T-cell (primary cell): ENCODE measurements at regions not wholly inside any gene's neighbourhood (a gene's known extent, or its start where the extent isn't known, plus 50 kb on each side); places are given as distances from the start of the nearest gene placed in this dataset.

Experiments
- ATAC-seq, 4 experiments: fragments of 200-7000 bp in 3 of 4; fragments of 150-1000 bp in 1 of 4; cut with Tn5 transposase; replicated peaks in 1 of 4; 1 replicate in 3 of 4; 2 replicates in 1 of 4; pipeline ENCODE4 v1.10.0; 2021; ENCODE audit warnings: moderate library complexity in 3 of 4, mild to moderate bottlenecking in 2 of 4, moderate number of reproducible peaks in 1 of 4
- CTCF ChIA-PET, 2 donors: fragments of 300-600 bp; sonication (Branson Sonifier 250); formaldehyde crosslinking; loops; one replicate each; lab custom pipeline; 2022; ENCODE audit warnings: antibody characterized with exemption in 2 of 2; lab: Charles Lee
- POLR2A ChIA-PET, 2 donors: fragments of 300-600 bp; sonication (Branson Sonifier 250); formaldehyde crosslinking; loops; one replicate each; lab custom pipeline; 2022; ENCODE audit warnings: antibody characterized with exemption in 2 of 2; lab: Charles Lee
- DNase-seq, 35 experiments: peaks; one replicate each; pipeline versions ENCODE4 v3.0.0 to v3.0.0-alpha.2; 2013 to 2023
- H3K27ac ChIP-seq: one replicate; pipeline ENCODE4 v1.5.1; 2013; ENCODE audit warnings: low read length
- H3K27me3 ChIP-seq, 2 experiments: replicated peaks in 1 of 2; 1 replicate in 1 of 2; 2 replicates in 1 of 2; pipeline versions ENCODE4 v1.6.1 to v1.7.0; 2013; ENCODE audit warnings: low read length in 1 of 2, mixed read lengths in 1 of 2; ENCODE audit not compliant: control insufficient read depth in 2 of 2, insufficient read depth in 2 of 2; ENCODE audit errors: extremely low read depth in 1 of 2
- H3K36me3 ChIP-seq, 2 donors: 1 replicate in 1 of 2; 2 replicates in 1 of 2; pipeline versions ENCODE4 v1.6.1 to v1.7.0; 2013; ENCODE audit warnings: low read length in 1 of 2; ENCODE audit not compliant: control insufficient read depth in 2 of 2, insufficient read depth in 1 of 2; ENCODE audit errors: extremely low read depth in 1 of 2
- H3K4me1 ChIP-seq, 2 experiments: 1 replicate in 1 of 2; 2 replicates in 1 of 2; pipeline versions ENCODE4 v1.6.1 to v1.7.0; 2013; ENCODE audit warnings: low read length in 2 of 2, mixed read lengths in 1 of 2; ENCODE audit not compliant: insufficient read depth in 2 of 2, control insufficient read depth in 1 of 2; ENCODE audit errors: extremely low read depth in 1 of 2
- H3K4me3 ChIP-seq, 2 donors: 1 replicate in 1 of 2; 2 replicates in 1 of 2; pipeline versions ENCODE4 v1.5.1 to v1.7.0; 2013; ENCODE audit warnings: mild to moderate bottlenecking in 2 of 2, low read length in 1 of 2, moderate library complexity in 1 of 2; ENCODE audit not compliant: control insufficient read depth in 1 of 2; ENCODE audit errors: extremely low read depth in 1 of 2
- H3K9me3 ChIP-seq: 2 replicates; pipeline ENCODE4 v1.7.0; 2013
- H3K27ac Mint-ChIP-seq, 2 donors: one replicate each; pipeline ENCODE4 v1.8.0; 2020 to 2021; ENCODE audit warnings: mild to moderate bottlenecking in 2 of 2, mixed read lengths in 2 of 2
- H3K27me3 Mint-ChIP-seq, 2 donors: one replicate each; pipeline ENCODE4 v1.8.0; 2021 to 2022; ENCODE audit warnings: mixed read lengths in 2 of 2
- H3K36me3 Mint-ChIP-seq: one replicate; pipeline ENCODE4 v1.8.0; 2021; ENCODE audit warnings: mixed read lengths
- H3K4me1 Mint-ChIP-seq, 3 donors: one replicate each; pipeline ENCODE4 v1.8.0; 2020 to 2022; ENCODE audit warnings: mixed read lengths in 3 of 3, mild to moderate bottlenecking in 1 of 3
- H3K4me3 Mint-ChIP-seq, 3 donors: one replicate each; pipeline ENCODE4 v1.8.0; 2020 to 2022; ENCODE audit warnings: mild to moderate bottlenecking in 3 of 3, mixed read lengths in 3 of 3, moderate library complexity in 3 of 3
- H3K9me3 Mint-ChIP-seq, 3 donors: one replicate each; pipeline ENCODE4 v1.8.0; 2020 to 2022; ENCODE audit warnings: mixed read lengths in 3 of 3
- WGBS: methylation state at CpG from one replicate; pipeline ENCODE4 v1.1.5; 2013; ENCODE audit warnings: missing lambda C conversion rate; ENCODE audit not compliant: insufficient coverage; 5-methylcytosine and 5-hydroxymethylcytosine counted together

DNA sequence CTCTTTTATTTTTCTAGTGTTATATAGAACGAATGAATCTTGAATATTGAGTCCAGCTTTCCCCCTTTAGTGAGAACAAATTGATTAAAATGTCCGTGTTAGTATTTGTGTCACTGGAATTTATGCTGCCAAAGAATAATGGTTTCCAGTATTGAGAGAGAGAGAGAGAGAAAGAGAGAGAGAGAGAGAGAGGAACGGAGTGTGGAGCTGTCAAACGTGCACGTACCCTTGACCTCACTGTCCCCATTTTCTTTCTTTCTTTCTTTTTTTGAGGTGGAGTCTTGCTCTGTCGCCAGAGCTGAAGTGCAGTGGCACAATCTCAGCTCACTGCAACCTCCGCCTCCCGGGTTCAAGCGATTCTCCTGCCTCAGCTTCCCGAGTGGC, 70.9 kb upstream of the GREM2 start:
- Mint-ChIP-seq H3K4me3 (no peak overlapping the region), H3K27ac (no peak overlapping the region), H3K4me1 (peaks cover 0 to 10% (median 9%) of the 10 kb centered on the region in 3 donors), H3K27me3 (no peaks in the 10 kb centered on the region), H3K9me3 (peaks cover 4 to 10% (median 4%) of the 10 kb centered on the region in 3 donors), H3K36me3 (no peaks in the 10 kb centered on the region)
- H3K36me3 ChIP-seq, result no peaks in the 10 kb centered on the region
- POLR2A ChIA-PET, result no interaction called here
- ATAC-seq, result no peak
- no peaks in the 10 kb centered on the region for H3K27me3 ChIP-seq
- no peak overlapping the region for H3K4me3 ChIP-seq
- H3K9me3 ChIP-seq, result no peaks in the 10 kb centered on the region
- no peak for DNase-seq
- H3K27ac ChIP-seq, result no peak overlapping the region
- CTCF ChIA-PET, result no interaction called here
- H3K4me1 ChIP-seq, result no peaks in the 10 kb centered on the region
- 90% methylated on average over 2 of the region's 10 CpGs for WGBS

DNA sequence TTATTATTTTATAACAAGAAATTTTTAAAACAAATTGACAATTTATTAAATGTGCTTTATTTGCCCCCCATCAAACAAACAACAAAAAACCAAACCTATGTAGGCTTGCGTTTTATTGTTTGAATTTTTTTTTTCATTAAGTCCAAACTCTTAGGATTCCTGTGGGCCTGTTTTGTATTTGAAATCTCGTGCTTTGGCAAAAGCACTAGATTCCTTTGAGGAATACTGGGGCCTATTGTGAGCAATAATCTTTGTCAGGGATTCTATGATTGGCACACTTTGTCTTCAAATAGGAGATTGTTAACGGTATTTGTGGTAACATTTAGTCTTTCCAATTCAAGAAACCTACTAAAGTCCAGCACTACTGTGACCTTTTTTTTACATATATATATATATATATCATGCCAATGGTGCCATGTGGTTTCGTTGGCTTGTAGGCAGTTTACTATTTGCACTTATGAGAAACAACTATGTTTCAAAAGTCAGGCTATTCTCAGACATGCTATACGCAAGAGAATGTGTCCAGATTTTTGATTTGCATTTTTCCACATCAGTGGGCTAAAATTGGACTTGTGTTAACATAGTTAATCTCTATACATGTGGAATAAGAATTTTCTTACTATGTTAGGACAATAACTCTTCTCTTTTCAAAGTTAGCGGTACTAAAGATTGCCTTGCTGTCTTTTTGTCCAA, 70.4 kb upstream of the GREM2 start:
- Histone ChIP-seq H3K4me3 (no peak overlapping the region), H3K27me3 (no peaks in the 10 kb centered on the region), H3K4me1 (no peaks in the 10 kb centered on the region), H3K27ac (no peak overlapping the region), H3K9me3 (no peaks in the 10 kb centered on the region), H3K36me3 (no peaks in the 10 kb centered on the region)
- DNase-seq (no peak), ATAC-seq (no peak)
- Mint-ChIP-seq H3K36me3 (no peaks in the 10 kb centered on the region), H3K27me3 (no peaks in the 10 kb centered on the region), H3K4me1 (peaks cover 0 to 5% (median 3%) of the 10 kb centered on the region in 3 donors), H3K27ac (no peak overlapping the region), H3K9me3 (peaks cover 4 to 10% (median 4%) of the 10 kb centered on the region in 3 donors), H3K4me3 (no peak overlapping the region)
- POLR2A ChIA-PET, result no interaction called here
- no CpG with 5 or more reads among the region's 6 CpGs for whole genome bisulfite sequencing
- CTCF ChIA-PET, result no interaction called here

DNA sequence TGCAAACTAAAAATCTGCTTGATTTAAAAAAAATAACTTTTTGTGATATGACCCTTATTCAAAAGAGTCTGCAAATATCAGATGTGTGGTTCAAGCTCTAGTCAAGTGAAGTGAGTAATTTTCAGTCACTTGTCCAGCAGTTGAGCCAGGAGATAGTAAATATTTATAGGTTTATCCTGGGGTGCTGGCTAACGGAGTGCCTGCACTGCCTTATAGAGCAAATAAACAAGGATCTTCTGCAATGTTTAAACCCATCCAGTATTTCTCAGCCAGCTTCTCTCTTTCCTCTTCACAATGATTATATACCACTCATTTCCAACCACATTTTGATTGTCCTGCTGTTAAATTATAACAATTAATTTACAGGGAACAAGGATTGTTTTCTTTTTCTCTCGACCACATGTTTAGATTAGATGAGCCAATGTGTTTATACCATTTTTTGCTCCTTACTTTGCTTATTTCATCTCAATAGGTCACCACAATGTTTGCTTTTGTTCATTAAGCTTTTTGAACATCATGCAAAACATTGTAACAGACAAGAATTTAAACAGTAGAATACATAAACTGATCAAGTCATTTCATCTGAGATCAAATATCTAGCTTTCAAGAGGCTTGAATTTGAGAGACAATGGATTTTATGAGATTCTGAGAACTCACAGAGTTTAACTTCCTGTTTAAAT, 60.3 kb upstream of the GREM2 start:
- POLR2A ChIA-PET, result no interaction called here
- no peaks in the 10 kb centered on the region for H3K36me3 ChIP-seq
- no peak overlapping the region for H3K4me3 Mint-ChIP-seq
- no peaks in the 10 kb centered on the region for H3K27me3 ChIP-seq
- peaks cover 3 to 15% (median 4%) of the 10 kb centered on the region in 3 donors for H3K9me3 Mint-ChIP-seq
- H3K4me1 Mint-ChIP-seq, result peaks cover 0 to 4% (median 3%) of the 10 kb centered on the region in 3 donors
- H3K36me3 Mint-ChIP-seq, result no peaks in the 10 kb centered on the region
- peaks cover 0 to 2% of the 10 kb centered on the region in 2 experiments for H3K4me1 ChIP-seq
- H3K4me3 ChIP-seq, result no peak overlapping the region
- no peaks in the 10 kb centered on the region for H3K9me3 ChIP-seq
- ATAC-seq (no peak), DNase-seq (no peak)
- CTCF ChIA-PET, result no interaction called here
- no peaks in the 10 kb centered on the region for H3K27me3 Mint-ChIP-seq
- WGBS, result no CpG with 5 or more reads among the region's 2 CpGs
- no peak overlapping the region for H3K27ac ChIP-seq
- no peak overlapping the region for H3K27ac Mint-ChIP-seq

DNA sequence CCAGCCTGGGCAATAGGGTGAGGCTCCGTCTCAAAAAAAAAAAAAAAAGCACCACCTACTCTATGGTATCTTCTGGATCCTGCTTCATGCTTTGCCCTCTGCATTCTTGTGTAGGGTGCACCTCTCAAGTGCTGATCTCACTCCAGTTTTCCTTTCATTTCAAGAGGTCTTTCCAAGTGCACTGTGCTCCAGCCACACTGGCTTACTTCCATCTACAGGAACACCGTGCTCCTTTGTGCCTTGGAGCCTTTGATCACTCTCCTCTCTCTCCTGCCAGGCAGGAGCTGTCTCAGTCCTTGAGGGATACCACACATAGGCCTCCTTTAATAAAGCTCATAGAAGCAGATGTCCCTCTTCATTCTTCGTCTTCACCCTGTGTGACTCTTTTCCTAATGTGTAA, 55.4 kb upstream of the GREM2 start:
- no peak for ATAC-seq
- no peak for DNase-seq
- Histone ChIP-seq H3K9me3 (no peaks in the 10 kb centered on the region), H3K4me3 (no peak overlapping the region), H3K27me3 (no peaks in the 10 kb centered on the region), H3K27ac (no peak overlapping the region), H3K4me1 (peaks cover 0 to 5% of the 10 kb centered on the region in 2 experiments), H3K36me3 (no peaks in the 10 kb centered on the region)
- ChIA-PET POLR2A (no interaction called here), CTCF (interaction anchor here in 1 of 2 donors (0.6 kb wide), 1 partner anchor 64 kb away, joined by 4 read pairs; no protein-coding TSS in a partner anchor)
- Mint-ChIP-seq H3K4me1 (peaks cover 6 to 20% (median 16%) of the 10 kb centered on the region in 3 donors), H3K4me3 (no peak overlapping the region), H3K27me3 (no peaks in the 10 kb centered on the region), H3K36me3 (no peaks in the 10 kb centered on the region), H3K27ac (peak overlapping the region; percentile 56 to 64), H3K9me3 (peaks cover 8 to 11% (median 10%) of the 10 kb centered on the region in 3 donors)
- 60% methylated on average over 1 of the region's 3 CpGs for WGBS

DNA sequence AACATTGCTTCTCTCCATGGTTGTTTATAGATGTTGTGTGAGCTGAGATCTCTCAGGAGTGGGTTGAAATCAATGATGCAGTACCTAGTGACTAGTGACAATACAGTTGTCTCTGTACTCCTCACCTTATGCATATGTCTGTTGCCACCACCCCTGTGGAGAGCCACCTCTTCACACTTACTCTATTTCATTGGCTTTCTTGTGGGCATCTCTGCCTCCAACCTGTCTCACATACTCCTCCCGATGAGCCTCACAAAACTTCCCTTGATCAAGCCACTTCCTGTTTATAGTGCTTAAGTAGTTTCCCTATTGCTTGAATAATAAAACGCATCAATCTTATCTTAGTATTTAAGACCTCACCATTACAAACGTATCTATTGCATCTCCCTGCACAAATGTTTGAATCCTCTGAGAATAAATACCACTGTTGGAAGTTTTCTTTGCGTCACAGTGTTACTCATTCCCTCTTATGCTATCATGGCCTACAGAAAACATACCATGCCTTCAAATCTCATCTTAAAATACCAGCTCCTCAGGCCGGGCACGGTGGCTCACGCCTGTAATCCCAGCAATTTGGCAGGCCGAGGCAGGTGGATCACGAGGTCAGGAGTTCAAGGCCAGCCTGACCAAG, 54.7 kb upstream of the GREM2 start:
- peak in 14 of 35 experiments; percentile 0 to 43 (median 10) for DNase-seq

DNA sequence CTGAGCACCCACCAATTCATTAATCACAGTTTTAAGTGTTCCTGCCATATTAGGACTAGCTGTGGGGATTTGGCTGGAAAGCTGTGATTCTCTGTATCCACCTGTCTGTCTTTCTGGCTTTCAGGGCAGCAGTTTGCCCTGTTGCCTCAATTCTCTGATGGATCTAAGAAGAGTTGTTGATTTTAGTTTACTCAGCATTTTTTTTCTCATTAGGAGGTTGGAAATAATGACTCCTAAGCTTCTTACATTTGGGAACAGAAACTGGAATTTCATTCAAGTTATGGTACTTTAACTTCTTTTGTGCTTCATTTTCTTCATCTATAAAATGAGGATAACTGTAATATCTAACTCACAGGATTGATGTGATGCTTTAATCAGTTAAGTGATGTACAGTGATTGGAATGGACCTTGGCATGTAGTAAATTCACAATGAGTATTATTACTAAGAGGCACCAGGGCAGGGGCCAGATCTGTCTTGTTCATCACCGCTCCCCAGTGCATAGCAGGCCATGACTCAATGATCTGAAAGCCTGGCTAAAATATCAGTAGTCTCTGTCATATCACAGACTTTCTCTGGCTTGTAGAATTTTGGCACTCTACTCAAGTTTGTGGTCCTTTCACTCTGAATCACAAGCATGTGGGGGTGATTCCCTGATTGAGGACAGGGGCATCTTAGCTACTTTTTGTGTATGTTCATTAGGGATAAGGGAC, 51.4 kb upstream of the GREM2 start:
- no peak overlapping the region for H3K4me3 ChIP-seq
- H3K27ac ChIP-seq, result no peak overlapping the region
- WGBS, result 91% methylated on average over 1 of the region's 1 CpG
- H3K27me3 Mint-ChIP-seq, result no peaks in the 10 kb centered on the region
- H3K4me3 Mint-ChIP-seq, result no peak overlapping the region
- ATAC-seq, result no peak
- ChIA-PET CTCF (no interaction called here), POLR2A (no interaction called here)
- H3K9me3 Mint-ChIP-seq, result peaks cover 0 to 11% (median 8%) of the 10 kb centered on the region in 3 donors
- no peaks in the 10 kb centered on the region for H3K9me3 ChIP-seq
- peaks cover 6 to 20% (median 16%) of the 10 kb centered on the region in 3 donors for H3K4me1 Mint-ChIP-seq
- H3K36me3 ChIP-seq, result no peaks in the 10 kb centered on the region
- H3K4me1 ChIP-seq, result peaks cover 0 to 5% of the 10 kb centered on the region in 2 experiments
- no peaks in the 10 kb centered on the region for H3K36me3 Mint-ChIP-seq
- no peaks in the 10 kb centered on the region for H3K27me3 ChIP-seq
- DNase-seq, result no peak
- H3K27ac Mint-ChIP-seq, result no peak overlapping the region

More for the DNA sequence above, 54.7 kb upstream of the GREM2 start:
- ChIA-PET POLR2A (no interaction called here), CTCF (interaction anchor here in 1 of 2 donors (0.6 kb wide), 1 partner anchor 65 kb away, joined by 4 read pairs; no protein-coding TSS in a partner anchor)
- no peaks in the 10 kb centered on the region for H3K27me3 ChIP-seq
- WGBS, result 68% methylated on average over 7 of the region's 9 CpGs
- Mint-ChIP-seq H3K27me3 (no peaks in the 10 kb centered on the region), H3K27ac (peak overlapping the region; percentile 63 to 80), H3K36me3 (no peaks in the 10 kb centered on the region), H3K9me3 (peaks cover 7 to 11% (median 8%) of the 10 kb centered on the region in 3 donors), H3K4me3 (peak overlapping the region in 1 of 3 donors; percentile 4), H3K4me1 (peaks cover 6 to 20% (median 16%) of the 10 kb centered on the region in 3 donors)
- no peaks in the 10 kb centered on the region for H3K36me3 ChIP-seq
- peaks cover 0 to 5% of the 10 kb centered on the region in 2 experiments for H3K4me1 ChIP-seq
- no peak overlapping the region for H3K4me3 ChIP-seq
- no peaks in the 10 kb centered on the region for H3K9me3 ChIP-seq
- ATAC-seq, result peak; percentile 57 to 95 (median 72)
- peak overlapping the region; percentile 23 for H3K27ac ChIP-seq
